IMR-90 (cell line): ENCODE measurements at regions not wholly inside any gene's neighbourhood (a gene's known extent, or its start where the extent isn't known, plus 50 kb on each side); places are given as distances from the start of the nearest gene placed in this dataset.

Source experiments
- ATAC-seq: fragments of 200-7000 bp; cut with Tn5 transposase; 2 replicates; pipeline ENCODE4 v1.9.1; 2020; ENCODE audit warnings: low read depth, mild to moderate bottlenecking, moderate library complexity
- BruUV-seq: library from RNA; stranded (reverse); fragments of 400-500 nt; replicated peaks from 2 replicates; lab custom pipeline; 2021; lab: Mats Ljungman, UMichigan
- CTCF ChIA-PET: fragments of 300-600 bp; formaldehyde crosslinking; extraction: SDS; loops from one replicate; lab custom pipeline; 2021; ENCODE audit warnings: antibody characterized with exemption; lab: Yijun Ruan, JAX
- POLR2A ChIA-PET: fragments of 300-600 bp; sonication (Branson Sonifier 250); formaldehyde crosslinking; loops from one replicate; lab custom pipeline; 2022; ENCODE audit warnings: antibody characterized with exemption; ENCODE audit not compliant: unreplicated experiment; lab: Charles Lee
- DNase-seq: peaks from one replicate; pipeline ENCODE4 v3.0.0; 2013
- H2AFZ ChIP-seq: replicated peaks from 2 replicates; pipeline ENCODE3; 2013; ENCODE audit warnings: low read length, mild to moderate bottlenecking; ENCODE audit not compliant: poor library complexity
- H2AK5ac ChIP-seq: 2 replicates; pipeline ENCODE4 v1.6.1; 2013; ENCODE audit warnings: low read depth, low read length, inconsistent platforms
- H2AK9ac ChIP-seq: replicated peaks from 2 replicates; pipeline ENCODE3; 2013; ENCODE audit warnings: mild to moderate bottlenecking, low read depth, low read length, moderate library complexity; ENCODE audit not compliant: poor library complexity
- H2BK120ac ChIP-seq: 2 replicates; pipeline ENCODE4 v1.6.1; 2013; ENCODE audit warnings: low read depth, low read length, inconsistent platforms
- H2BK15ac ChIP-seq: 3 replicates; pipeline ENCODE4 v1.6.1; 2013; ENCODE audit warnings: low read depth, low read length, inconsistent platforms
- H2BK20ac ChIP-seq: 2 replicates; pipeline ENCODE4 v1.6.1; 2013; ENCODE audit warnings: low read depth, mild to moderate bottlenecking, inconsistent platforms, low read length, moderate library complexity
- H2BK5ac ChIP-seq: 2 replicates; pipeline ENCODE4 v1.6.1; 2013; ENCODE audit warnings: mild to moderate bottlenecking, low read depth, low read length, inconsistent platforms; ENCODE audit not compliant: poor library complexity, severe bottlenecking
- H3K14ac ChIP-seq: replicated peaks from 2 replicates; pipeline ENCODE4 v1.6.1; 2013; ENCODE audit warnings: low read depth, low read length, inconsistent platforms
- H3K18ac ChIP-seq: 2 replicates; pipeline ENCODE4 v1.6.1; 2013; ENCODE audit warnings: low read depth, low read length, control low read depth
- H3K23ac ChIP-seq: 2 replicates; pipeline ENCODE4 v1.6.1; 2013; ENCODE audit warnings: low read depth, low read length, inconsistent platforms
- H3K27ac ChIP-seq: 2 replicates; pipeline ENCODE4 v1.5.1; 2013; ENCODE audit warnings: mild to moderate bottlenecking, control low read depth, low read length; ENCODE audit not compliant: insufficient read depth
- H3K27me3 ChIP-seq: 2 replicates; pipeline ENCODE4 v1.6.1; 2013; ENCODE audit warnings: low read length; ENCODE audit not compliant: control insufficient read depth, insufficient read depth
- H3K36me3 ChIP-seq: 2 replicates; pipeline ENCODE4 v1.6.1; 2013; ENCODE audit warnings: low read length, mixed read lengths; ENCODE audit not compliant: control insufficient read depth, insufficient read depth
- H3K4ac ChIP-seq: 2 replicates; pipeline ENCODE4 v1.6.1; 2013; ENCODE audit warnings: low read depth, low read length, inconsistent platforms
- H3K4me1 ChIP-seq: 2 replicates; pipeline ENCODE4 v1.6.1; 2013; ENCODE audit warnings: low read length, mixed read lengths; ENCODE audit not compliant: control insufficient read depth, insufficient read depth
- H3K4me2 ChIP-seq: 2 replicates; pipeline ENCODE4 v1.6.1; 2013; ENCODE audit warnings: low read depth, mild to moderate bottlenecking, control low read depth, low read length, moderate library complexity
- H3K4me3 ChIP-seq: 2 replicates; pipeline ENCODE4 v1.5.1; 2013; ENCODE audit warnings: low read depth, mild to moderate bottlenecking, control low read depth, low read length, moderate library complexity; ENCODE audit not compliant: insufficient read depth
- H3K56ac ChIP-seq: 2 replicates; pipeline ENCODE4 v1.6.1; 2013; ENCODE audit warnings: low read length, inconsistent platforms; ENCODE audit not compliant: insufficient read depth; ENCODE audit errors: extremely low read depth
- H3K79me1 ChIP-seq, 2 experiments: 2 replicates each; pipeline ENCODE4 v1.6.1; 2013; ENCODE audit warnings: low read length in 2 of 2, inconsistent platforms in 1 of 2, low read depth in 1 of 2
- H3K9ac ChIP-seq: 2 replicates; pipeline ENCODE4 v1.6.1; 2013; ENCODE audit warnings: low read depth, low read length, control low read depth
- H3K9me1 ChIP-seq: 2 replicates; pipeline ENCODE4 v1.6.1; 2013; ENCODE audit warnings: low read length, inconsistent platforms; ENCODE audit not compliant: insufficient read depth
- H3K9me3 ChIP-seq: 2 replicates; pipeline ENCODE4 v1.6.1; 2013; ENCODE audit warnings: low read length; ENCODE audit not compliant: control insufficient read depth, insufficient read depth
- H4K20me1 ChIP-seq: 2 replicates; pipeline ENCODE4 v1.6.1; 2013; ENCODE audit warnings: low read length, inconsistent platforms; ENCODE audit not compliant: insufficient read depth
- H4K5ac ChIP-seq: 2 replicates; pipeline ENCODE4 v1.6.1; 2013; ENCODE audit warnings: mild to moderate bottlenecking, low read depth, low read length, control low read depth
- H4K8ac ChIP-seq, 2 experiments: 2 replicates each; pipeline ENCODE4 v1.6.1; 2013; ENCODE audit warnings: low read depth in 2 of 2, low read length in 2 of 2, control low read depth in 1 of 2, inconsistent platforms in 1 of 2
- H4K91ac ChIP-seq: 2 replicates; pipeline ENCODE4 v1.6.1; 2013; ENCODE audit warnings: low read depth, low read length, inconsistent platforms; ENCODE audit not compliant: insufficient read depth
- MAZ ChIP-seq: IDR thresholded peaks from 2 replicates; pipeline ENCODE4 v1.6.1; 2012; ENCODE audit warnings: low read depth, mild to moderate bottlenecking, low read length, improper control_type of control experiment, moderate library complexity, borderline replicate concordance
- RCOR1 ChIP-seq: IDR thresholded peaks from 2 replicates; pipeline ENCODE4 v1.6.1; 2012; ENCODE audit warnings: mild to moderate bottlenecking, low read length, improper control_type of control experiment; ENCODE audit not compliant: insufficient replicate concordance
- WGBS, 2 experiments: methylation state at CpG; one replicate each; pipeline versions ENCODE4 v1.1.5 to v1.1.7; 2013; ENCODE audit warnings: missing lambda C conversion rate in 2 of 2; ENCODE audit not compliant: insufficient read length in 1 of 2; ENCODE audit errors: extremely low coverage in 2 of 2; 5-methylcytosine and 5-hydroxymethylcytosine counted together
- dilution Hi-C: fragments of 300-500 bp; cut with HindIII; formaldehyde crosslinking; loops from one replicate; pipeline ENCODE4 v1.14.3; 2018; ENCODE audit warnings: low sequenced_read_pairs; ENCODE audit not compliant: unreplicated experiment
- in situ Hi-C: fragments of 300-500 bp; cut with MboI; formaldehyde crosslinking; loops from 3 replicates; pipeline ENCODE4 v1.14.3; 2019; ENCODE audit warnings: low sequenced_read_pairs, inconsistent platforms, mixed read lengths
- intact Hi-C: fragments of 100-400 bp; cut with micrococcal nuclease; formaldehyde crosslinking; loops from 2 replicates; pipeline ENCODE4 v1.10.0; 2022

DNA sequence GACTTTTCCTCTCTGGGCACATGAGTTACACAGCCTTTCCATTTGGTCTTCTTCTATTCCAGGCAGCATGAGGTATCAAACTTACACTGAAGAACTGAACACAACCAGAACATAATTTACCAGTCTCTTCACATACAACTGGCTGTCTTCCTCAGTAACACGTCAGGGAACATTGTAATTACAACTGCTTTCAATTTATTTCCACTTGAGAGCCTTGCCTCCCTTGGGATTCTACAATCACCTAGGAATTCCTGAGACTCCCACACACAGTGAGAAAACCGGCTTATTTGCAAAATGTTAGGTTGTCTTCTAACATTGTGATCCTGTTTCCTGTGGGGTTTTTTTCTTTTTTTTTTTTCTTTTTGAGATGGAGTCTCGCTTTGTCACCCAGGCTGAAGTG, 149.9 kb downstream of the TMX3 start:
- Histone ChIP-seq H3K9me1 (no peaks in the 10 kb centered on the region), H3K79me1 (no peaks in the 10 kb centered on the region), H3K4me2 (no peak overlapping the region), H2AK5ac (no peak overlapping the region), H3K4me1 (no peaks in the 10 kb centered on the region), H3K36me3 (no peaks in the 10 kb centered on the region), H2AK9ac (no peak overlapping the region), H4K8ac (no peak overlapping the region), H3K4me3 (no peak overlapping the region), H2BK5ac (no peak overlapping the region), H2AFZ (no peak overlapping the region), H3K4ac (no peak overlapping the region), H2BK20ac (no peak overlapping the region), H3K56ac (no peak overlapping the region), H3K27ac (no peak overlapping the region), H4K20me1 (no peaks in the 10 kb centered on the region), H2BK15ac (no peak overlapping the region), H3K9ac (no peak overlapping the region), H3K27me3 (no peaks in the 10 kb centered on the region), H3K23ac (no peak overlapping the region), H4K5ac (no peak overlapping the region), H3K18ac (no peak overlapping the region), H4K91ac (no peak overlapping the region), H3K9me3 (no peaks in the 10 kb centered on the region), H2BK120ac (no peak overlapping the region), H3K14ac (no peak overlapping the region)
- no peak for TF ChIP-seq MAZ
- no peak for TF ChIP-seq RCOR1
- BruUV-seq = no TSS peak
- intact Hi-C loops (no loop called here), in situ Hi-C loops (no loop called here), dilution Hi-C loops (no loop called here)
- WGBS, 2 experiments = no CpG with 5 or more reads among the region's 3 CpGs
- ChIA-PET CTCF (no interaction called here), POLR2A (no interaction called here)
- DNase-seq (no peak), ATAC-seq (no peak)
